T-helper 2 cell treated with Interferon-gamma antibody and Interleukin-4, amounts not matched to agents 100 ng/mL and 5 ng/mL, for 36 hours (primary cell): ENCODE measurements at regions not wholly inside any gene's neighbourhood (a gene's known extent, or its start where the extent isn't known, plus 50 kb on each side); places are given as distances from the start of the nearest gene placed in this dataset.

Source experiments
- intact Hi-C: fragments of 100-400 bp; cut with micrococcal nuclease; formaldehyde crosslinking; loops from one replicate; pipeline ENCODE4 v1.15.1; 2023

GRCh38 chr3:153599685-153600084 lies 437.7 kb downstream of the RAP2B start:
- intact Hi-C loops: loop anchor here (10.0 kb wide), 1 partner anchor 165 kb away; no protein-coding TSS in a partner anchor

DNA sequence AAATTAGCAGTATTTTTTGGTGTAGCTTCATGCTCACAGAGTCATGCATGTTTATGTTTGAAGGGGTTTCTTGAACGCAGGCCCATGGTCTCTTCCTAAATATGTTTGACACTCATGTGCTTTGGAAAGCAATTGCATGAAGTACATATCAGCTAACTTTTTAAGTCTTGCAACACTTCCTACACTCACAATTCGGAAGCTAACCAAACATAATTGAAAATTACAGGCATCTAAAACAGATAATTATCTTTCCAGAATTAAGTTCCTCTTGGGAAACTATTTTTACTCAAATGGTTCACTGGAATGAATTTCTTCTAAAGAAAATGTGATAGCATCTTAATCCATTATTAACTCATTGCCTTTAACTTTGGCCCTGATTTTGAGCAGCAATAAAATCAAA lies 438.9 kb downstream of the RAP2B start:
- intact Hi-C loops: no loop called here

DNA sequence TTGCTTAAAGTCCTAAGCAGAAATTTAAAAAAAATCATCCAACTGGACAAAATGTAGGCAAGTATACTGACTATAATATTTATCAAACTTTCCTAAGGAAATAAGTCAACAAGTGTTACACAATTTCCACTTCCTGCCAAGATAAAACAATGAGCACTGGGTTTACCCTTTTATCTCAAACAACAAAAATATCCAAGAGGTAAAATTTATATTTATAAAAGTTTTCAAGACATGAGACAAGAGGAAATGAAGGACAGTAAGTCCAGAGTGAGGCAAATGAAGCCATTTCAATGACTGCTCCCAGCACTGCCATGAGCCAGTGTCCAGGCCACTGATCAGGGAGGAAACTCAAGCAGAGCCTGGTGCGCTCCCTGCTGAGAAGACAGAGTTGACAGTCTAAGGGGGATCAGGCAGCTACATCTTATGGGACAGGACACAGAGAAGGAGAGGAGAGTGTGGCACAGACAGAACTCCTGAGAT lies 439.4 kb downstream of the RAP2B start:
- intact Hi-C loops: no loop called here

DNA sequence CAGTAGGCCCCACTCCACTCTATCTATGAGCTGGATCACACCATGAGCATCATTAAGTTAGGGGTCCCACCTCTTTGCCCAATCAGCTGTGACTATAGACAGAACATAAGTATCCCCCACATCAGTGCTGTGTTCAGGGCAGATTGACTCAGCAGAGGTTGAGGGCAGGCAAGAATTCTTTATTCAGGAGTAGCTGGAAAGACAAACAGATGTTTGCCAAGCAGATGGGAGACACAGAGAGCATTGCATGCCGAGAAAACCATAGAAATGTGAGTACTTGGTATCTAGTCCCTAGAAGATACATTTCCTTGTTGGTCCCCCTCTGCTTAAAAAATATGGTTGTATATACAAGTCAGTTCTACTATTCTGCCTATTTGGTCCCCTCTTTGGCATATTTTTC lies 440.8 kb downstream of the RAP2B start:
- intact Hi-C loops: no loop called here

- intact Hi-C loops: no loop called here
Observed at GRCh38 chr3:153614140-153614539, 452.1 kb downstream of the RAP2B start.

GRCh38 chr3:153614563-153614962 lies 452.5 kb downstream of the RAP2B start:
- intact Hi-C loops: no loop called here

GRCh38 chr3:153615863-153616262 lies 453.8 kb downstream of the RAP2B start:
- intact Hi-C loops: no loop called here

- intact Hi-C loops: no loop called here
Observed at GRCh38 chr3:153617463-153617862, 455.4 kb downstream of the RAP2B start.

GRCh38 chr3:153618176-153618575 lies 456.1 kb downstream of the RAP2B start:
- intact Hi-C loops: no loop called here

DNA sequence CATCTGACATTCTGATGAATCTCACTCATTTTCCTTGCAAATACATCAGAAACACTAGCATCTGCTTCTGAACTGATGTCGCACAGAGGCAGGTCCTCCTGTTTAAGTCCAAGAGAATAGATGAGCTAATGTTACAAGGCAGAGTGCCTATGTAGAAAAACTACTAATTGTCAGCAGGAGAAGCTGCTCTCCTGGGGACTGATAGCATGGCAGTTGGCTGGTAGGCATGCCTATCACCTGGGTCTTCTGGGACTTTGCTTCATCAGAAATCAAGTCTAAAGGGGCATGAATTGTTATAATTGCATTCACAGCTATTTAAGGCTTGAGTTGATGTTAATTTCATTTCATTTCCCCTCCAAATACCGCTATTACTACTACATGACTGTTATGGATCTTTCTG lies 457.2 kb downstream of the RAP2B start:
- intact Hi-C loops: no loop called here

- intact Hi-C loops: loop anchor here (5.0 to 10.0 kb wide), 4 partner anchors 50 to 927 kb away; no protein-coding TSS in a partner anchor
Observed at GRCh38 chr3:153621953-153622352, 459.9 kb downstream of the RAP2B start.

DNA sequence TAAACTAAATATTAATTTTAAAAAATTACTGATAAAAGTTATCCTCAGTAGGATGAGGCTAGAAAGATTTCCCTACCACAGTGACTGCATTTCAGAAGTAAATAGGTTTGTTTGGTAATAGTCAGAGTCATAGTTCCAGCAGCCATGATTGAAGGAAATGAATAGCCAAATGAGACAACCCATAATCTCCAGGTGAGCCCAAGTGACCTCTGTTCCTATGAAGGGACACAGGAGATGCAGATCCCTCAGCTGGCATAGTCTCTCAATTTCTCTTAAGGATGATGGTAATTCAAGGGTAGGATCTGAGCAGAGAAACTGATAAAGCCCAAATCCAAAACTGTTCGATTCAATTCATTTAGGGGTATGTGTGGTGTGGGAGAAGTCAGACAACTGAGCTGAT lies 461.8 kb downstream of the RAP2B start:
- intact Hi-C loops: loop anchor here (1.0 to 10.0 kb wide), 6 partner anchors 19 to 929 kb away; no protein-coding TSS in a partner anchor

- intact Hi-C loops: loop anchor here (1.0 to 10.0 kb wide), 6 partner anchors 19 to 930 kb away; no protein-coding TSS in a partner anchor
Observed at GRCh38 chr3:153624310-153625030, 462.4 kb downstream of the RAP2B start.

DNA sequence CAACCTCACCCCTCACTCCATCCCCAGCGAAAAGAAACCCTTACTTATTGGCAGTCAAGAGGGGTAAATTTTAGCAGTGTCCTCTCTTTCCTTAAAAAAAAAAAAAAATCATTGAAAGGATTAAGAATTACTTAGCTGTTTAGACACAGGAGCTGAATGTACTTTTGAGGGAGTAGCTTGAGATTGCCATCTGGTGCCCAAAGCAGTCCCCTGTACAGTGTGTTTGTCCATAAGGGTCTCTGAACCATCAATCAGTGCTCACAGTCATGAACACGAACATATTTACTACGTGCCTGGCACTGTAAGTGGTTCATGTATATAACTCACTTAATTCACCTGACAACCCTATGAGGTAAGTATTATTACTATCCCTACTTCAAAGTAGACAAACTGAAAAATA lies 463.5 kb downstream of the RAP2B start:
- intact Hi-C loops: loop anchor here (10.0 kb wide), 2 partner anchors 161 to 931 kb away; no protein-coding TSS in a partner anchor

- intact Hi-C loops: loop anchor here (10.0 kb wide), 2 partner anchors 161 to 931 kb away; no protein-coding TSS in a partner anchor
Observed at GRCh38 chr3:153626158-153626557, 464.1 kb downstream of the RAP2B start.

DNA sequence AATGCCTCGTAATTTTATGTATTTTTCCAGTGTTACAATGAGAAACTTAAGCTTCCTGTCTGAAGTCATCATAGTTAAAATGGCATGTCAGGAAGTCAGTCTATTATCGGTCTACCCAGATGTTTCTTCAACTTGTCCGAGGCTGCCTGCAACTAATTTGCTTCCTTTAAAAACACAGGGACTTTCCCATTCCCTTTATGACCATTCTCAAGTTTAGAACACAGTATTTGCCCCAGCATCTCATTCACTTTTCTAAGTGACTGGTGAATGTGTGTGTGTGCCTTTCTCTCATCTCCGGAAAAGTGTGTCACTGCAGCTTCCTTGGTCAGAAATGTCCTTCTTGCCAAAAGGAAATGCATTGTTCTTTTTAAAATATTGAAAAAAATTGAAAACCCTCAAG lies 466.6 kb downstream of the RAP2B start:
- intact Hi-C loops: loop anchor here (10.0 kb wide), 2 partner anchors 164 to 934 kb away; no protein-coding TSS in a partner anchor

DNA sequence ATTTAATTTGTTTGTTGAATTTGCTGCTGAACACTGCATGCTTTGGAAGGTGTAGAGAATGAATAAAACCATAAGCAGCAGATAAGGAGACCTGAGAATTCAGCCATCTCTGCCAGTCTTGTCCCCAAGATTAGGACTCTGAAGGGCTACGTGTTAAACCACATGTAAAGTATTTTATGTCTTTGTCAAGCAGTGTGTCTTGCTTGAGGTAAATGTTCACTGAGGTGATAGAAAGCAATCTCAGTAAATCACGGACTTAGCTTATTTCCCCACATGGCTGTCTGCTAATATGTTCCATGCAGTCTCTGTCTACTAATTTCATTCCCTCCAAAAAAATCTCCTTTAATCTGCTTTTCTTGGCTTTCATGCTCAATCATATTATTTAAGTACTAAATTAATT lies 467.1 kb downstream of the RAP2B start:
- intact Hi-C loops: loop anchor here (10.0 kb wide), 2 partner anchors 164 to 934 kb away; no protein-coding TSS in a partner anchor

DNA sequence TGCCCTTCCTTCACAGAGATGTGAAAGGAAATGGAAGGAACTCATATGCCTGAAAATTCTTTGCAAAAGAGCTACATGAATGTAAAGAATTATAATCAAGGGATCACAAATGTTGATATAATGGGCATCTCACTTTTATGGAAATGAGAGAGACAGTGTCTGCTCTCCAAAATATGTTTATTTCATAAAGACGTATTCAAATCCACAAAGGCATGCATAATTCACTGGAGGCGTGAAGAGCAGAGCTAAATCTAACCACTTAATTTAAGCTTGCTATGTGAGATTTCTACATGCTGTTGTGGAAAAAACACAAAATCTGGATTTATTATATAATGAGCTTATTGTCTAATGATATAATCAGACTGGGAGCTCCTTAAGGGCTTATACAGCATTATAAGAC lies 469.1 kb downstream of the RAP2B start:
- intact Hi-C loops: no loop called here

- intact Hi-C loops: no loop called here
Observed at GRCh38 chr3:153631664-153632063, 469.6 kb downstream of the RAP2B start.

- intact Hi-C loops: no loop called here
Observed at GRCh38 chr3:153633407-153633806, 471.4 kb downstream of the RAP2B start.

- intact Hi-C loops: no loop called here
Observed at GRCh38 chr3:153634683-153635082, 472.7 kb downstream of the RAP2B start.

- intact Hi-C loops: loop anchor here (5.0 kb wide), 1 partner anchor 477 kb away; the partner anchor contains the start of gene RAP2B
Observed at GRCh38 chr3:153639631-153640030, 477.6 kb downstream of the RAP2B start.
